HG02588 (cell line): ENCODE measurements at regions not wholly inside any gene's neighbourhood (a gene's known extent, or its start where the extent isn't known, plus 50 kb on each side); places are given as distances from the start of the nearest gene placed in this dataset.

ENCODE experiments used
- ATAC-seq: cut with Tn5 transposase; IDR thresholded peaks from one replicate; pipeline ENCODE4 v1.9.1; 2021; ENCODE audit warnings: mild to moderate bottlenecking, moderate library complexity; ENCODE audit not compliant: unreplicated experiment

DNA sequence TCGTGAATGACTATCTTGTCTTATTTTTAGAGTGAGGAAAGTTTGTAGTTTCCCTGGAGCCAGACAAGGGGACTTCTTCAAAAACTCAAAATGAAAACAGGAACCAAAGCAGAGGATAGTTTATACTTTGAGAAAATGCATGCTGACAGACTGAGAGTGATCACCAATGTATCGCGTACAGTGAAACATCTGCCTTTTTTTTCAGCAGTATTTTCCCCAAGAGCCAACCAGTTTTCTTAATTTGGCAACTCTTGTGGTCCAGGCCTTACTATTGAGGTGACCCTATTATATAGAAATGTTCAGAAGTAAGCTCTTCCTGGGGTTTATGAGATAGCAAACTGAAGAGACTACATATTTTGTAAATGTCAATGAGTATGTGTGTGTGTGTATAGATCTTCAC, 153.7 kb upstream of the VRK2 start:
- peak; percentile 80 for ATAC-seq

DNA sequence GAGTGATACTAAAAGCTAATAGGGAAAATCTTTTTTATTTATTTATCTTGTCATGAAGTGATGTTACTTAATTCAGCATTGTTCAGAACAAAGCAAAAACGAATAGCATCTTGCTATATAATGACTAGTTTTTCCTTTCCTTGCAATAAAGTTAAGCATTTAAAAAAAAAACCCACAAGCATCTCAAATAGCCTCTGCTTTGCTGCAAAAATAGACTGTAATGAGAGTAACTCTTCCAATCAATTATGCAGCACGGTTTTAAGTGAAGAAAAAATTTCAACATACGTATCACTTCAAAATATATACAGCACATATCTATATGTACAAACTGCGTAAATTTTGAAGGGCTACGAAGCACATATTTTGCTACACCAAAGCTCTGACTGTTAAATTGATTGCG, 153.3 kb upstream of the VRK2 start:
- ATAC-seq: no peak

DNA sequence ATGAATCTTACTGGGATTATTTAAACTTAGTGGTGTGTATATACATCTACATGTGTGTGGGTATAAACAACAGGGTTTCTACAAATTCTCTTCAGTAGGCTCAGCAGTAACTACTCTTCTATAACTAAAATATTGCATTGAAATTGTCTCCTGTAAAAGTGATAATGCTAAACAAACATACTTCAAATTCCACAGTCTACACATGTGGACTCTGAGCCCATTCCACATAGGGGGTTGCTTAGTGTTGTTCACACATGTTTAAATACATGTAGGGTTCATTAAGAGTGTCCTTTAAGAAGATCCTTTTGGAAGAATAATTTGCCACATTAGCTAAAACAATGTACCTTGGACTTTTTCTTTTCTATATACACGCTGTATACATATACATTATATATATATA, 152.8 kb upstream of the VRK2 start:
- no peak for ATAC-seq

DNA sequence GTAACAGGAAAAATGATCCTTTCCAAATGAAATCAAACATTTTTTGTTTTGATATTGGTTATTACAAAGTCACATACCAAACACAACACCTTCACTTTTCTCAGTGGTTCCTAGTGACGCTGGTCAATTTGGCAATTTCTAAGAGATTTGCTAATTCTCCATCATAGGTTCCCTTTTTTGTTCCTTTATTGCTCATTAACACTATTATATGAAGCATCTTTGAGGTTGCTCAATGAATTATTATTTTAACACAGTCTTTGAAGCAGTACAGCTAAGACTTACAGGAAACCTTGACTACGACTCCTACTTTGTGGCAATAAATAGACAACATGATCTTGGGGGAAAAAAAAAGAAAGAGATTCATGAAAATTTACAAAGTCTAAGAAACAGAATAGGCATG, 152.2 kb upstream of the VRK2 start:
- ATAC-seq: no peak

DNA sequence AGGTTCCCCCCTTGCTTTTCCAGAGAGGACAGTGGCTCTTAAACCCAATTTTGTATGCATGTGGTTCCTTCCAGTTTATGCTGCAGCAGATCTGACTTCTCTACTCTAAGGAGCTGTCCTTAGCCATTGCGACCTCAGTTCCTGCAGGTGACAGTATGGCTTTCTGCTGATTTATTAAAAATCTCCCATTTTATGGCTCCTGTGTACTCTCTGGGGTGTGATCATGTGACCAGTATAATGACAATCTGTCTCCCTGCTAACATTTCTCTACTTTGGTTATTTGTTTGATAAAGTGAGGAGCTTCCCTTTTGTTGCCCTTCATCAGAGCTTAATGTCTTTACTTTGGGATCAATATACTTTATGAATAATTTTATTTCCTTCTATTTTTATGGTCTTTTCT, 148.7 kb upstream of the VRK2 start:
- no peak for ATAC-seq

DNA sequence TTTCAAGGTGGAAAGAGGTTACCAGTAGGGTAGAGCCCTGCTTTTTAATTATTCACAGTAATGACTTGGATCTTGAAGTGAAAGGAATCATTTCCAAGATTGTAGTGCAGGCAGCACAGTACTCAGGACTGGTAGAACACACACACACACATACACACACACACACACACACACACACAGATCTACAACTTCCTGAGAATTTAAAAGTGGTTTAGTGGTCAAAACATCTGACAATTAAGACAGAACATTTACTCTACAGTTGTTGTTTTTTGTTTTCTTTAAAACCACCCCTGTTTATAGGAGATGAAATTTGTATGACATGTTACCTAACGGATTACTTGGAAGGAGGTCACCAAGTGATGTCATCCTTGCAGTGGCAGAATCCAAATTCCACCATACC, 146.7 kb upstream of the VRK2 start:
- no peak for ATAC-seq

DNA sequence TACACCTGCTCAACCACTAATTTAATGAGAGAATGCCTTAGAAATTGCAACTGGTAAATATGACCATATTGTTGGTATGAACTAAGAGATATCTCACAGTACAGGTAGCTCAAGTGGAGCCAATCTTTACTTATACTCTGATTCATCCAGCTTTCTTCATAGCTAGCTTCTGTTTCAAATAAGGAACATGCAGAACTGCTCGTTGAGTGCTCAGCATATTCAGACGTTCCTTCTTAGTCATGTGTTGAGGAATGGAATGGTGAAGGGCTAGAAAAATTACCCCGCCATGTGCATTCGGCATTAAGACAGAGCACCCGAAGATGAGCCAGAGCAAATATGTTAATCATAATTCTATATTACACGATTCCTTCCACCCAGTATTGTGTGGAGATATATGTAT, 144.0 kb upstream of the VRK2 start:
- no peak for ATAC-seq

DNA sequence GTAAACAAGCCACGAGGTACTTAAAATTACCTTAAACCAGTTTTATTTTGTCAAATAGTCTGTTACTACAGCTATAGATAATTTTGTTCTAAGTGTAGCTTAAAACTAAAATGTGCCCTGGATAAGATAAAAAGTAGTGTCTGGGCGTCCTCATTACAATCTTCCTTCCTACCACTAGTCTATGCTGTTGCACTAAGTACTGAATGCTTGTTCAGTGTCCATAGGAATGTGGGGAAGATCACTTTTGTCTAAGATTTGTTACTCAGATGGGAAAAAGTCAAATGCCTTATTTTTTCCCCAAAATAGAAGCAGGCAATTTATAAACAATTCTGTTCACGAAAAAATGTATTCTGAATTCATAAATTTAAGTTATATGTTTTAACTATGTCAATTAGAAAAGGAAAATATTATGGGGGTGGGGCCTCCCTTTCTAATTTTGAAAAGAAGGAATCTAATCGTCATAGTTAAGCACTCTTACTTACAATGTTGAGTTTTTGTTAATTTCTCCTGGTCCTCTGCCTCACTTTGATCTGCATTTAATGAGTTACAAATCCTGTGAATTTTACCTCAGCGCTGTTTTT, 140.4 kb upstream of the VRK2 start:
- peak; percentile 66 for ATAC-seq

DNA sequence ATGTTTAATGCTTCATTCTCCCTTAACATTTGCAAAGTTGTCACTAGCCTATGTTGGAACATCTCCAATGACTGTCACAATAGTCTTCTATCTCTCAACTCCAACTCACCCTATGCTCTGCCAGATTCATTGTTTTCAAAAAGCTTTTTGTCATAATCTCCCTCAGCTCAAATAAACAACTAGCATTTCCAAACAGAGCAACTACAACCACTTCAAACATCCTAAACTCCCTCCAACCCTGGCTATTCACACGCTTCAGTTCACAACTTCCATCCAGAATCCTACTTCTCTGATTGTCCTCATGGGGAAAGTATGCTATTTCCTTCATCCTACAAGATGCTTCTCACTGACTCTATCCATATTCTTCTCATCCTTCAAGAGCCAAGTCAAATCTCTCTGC, 139.2 kb upstream of the VRK2 start:
- no peak for ATAC-seq

DNA sequence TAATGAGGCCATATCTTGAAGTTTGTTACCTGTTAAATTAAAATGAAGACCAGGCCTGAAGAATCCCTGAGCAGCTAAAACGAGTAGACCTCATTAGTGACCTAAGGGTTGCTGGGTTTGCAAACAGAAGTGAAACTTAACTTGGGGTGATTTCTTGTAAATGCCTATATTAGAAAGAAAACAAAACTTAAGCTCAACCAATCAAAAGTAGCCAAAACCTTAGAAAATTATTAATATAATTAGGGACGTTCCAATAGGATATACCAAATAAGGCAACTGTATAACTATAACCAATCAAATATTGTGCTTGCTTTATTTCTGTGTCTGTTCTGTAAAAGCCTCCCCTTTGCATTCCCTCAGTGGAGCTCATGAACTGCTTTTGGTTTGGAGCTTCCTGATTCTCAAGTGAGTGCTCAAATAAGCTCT, 137.9 kb upstream of the VRK2 start:
- ATAC-seq: peak; percentile 78

DNA sequence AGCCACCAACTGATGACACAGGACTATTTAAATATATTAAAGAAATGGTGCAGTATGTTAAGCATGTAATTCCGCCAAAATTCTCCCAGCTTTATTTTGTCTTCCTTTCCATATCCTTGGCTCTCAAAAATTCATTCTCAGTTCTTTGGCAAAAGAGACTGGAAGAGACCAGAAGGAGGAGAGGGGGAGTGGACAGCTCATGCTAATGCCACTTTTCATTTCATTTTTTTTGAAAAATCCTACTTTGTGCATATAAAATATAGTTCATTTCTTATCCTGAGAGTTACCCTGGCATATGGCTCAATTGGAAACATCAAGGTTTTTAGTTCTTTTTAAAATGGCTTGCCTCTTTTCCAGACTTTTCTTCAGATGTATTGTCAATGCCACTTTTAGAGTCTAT, 128.5 kb upstream of the VRK2 start:
- ATAC-seq: no peak

DNA sequence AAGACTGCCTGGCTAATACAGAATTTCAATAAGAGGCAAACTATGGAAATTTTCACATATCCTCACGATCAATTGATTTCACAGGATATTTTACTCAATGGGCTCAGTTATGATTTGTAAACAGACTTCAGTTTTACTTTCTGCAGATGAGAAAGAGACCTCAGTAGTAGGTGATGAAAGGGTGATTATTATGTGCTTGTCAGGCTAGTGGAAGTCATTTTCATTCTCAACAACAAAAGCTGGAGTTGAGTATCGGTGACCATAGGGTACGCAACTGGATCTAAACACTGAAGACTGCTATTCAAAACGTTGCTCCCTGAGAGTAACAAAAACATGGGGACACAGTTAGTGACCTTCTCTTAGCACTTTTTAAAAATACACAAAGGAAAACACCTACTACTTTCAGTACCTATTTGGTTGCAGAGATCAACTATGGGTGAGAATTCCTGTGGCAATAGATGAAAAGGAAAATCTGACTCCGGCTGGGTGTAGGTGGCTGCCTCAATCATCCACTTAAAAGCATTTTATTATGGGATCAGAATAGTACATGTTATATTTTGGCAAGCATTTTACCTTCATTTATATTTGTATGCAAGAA, 126.2 kb upstream of the VRK2 start:
- no peak for ATAC-seq

DNA sequence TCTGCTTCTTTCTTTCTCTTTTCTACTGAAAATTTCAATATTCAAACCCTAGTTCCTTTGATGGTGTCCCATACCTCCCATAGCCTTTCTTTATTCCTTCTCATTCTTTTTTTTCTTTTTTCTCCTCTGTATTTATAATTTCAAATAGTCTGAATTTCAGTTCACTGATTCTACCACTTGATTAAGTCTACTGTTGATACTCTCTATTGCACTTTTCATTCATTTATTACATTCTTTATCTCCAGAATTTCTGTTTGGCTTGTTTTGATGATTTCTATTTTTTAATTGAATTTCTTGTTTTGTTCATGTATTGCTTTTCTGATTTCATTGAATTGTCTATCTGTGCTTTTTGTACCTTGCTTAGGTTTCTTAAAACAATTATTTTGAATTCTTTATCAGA, 111.9 kb upstream of the VRK2 start:
- no peak for ATAC-seq

DNA sequence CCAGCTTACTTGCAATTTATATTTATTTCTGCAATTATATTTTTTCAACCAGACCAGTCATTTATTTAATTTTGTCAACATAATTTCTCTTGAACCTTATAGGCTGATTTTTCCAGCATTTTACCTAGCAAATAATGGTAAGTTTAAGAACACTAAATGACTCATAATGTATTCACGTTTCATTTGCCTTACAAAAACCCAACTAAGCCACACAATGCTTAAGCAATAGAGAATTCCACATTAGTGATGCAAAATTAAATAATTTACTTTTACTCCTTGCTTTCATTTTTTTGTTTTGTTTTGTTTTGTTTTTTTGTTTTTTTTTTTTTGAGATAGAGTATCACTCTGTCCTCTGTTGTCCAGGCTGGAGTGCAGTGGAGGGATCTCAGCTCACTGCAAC, 110.4 kb upstream of the VRK2 start:
- no peak for ATAC-seq

DNA sequence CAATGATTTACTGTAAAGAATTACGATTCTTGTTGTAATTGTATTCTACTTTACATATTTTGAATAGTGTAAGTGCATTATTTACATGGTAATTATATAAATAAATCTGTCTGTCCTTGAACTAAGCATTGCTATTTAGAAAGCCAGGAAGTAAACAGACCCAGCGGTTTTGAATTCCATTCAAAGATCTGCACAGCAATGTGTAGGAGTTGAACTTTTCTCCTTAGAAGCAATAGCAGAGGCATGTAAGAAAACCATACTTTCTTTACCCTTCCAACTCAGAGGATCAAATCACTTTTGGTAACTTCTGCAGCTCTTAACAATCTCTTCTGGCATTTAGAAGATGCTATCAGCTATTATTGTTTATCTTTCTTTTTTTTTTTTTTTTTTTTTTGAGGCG, 109.2 kb upstream of the VRK2 start:
- ATAC-seq: no peak

DNA sequence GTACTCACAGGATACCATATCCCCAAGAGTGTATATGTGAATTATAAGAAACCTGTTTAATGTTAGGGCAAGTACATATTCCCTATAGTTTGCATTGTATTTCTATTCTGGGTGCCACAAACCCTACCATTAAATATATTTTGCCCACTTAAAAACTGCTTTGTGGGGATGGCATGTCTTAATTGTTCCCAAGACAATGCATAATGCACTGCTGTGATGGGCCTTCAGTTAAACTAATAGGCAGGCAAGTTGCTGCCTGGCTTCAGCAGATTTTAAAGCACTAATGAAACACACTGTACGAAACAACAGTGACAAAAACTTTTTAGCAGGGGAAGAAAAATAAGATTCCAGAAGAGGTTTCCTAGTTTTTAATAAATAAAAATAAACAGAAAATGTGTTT, 104.8 kb upstream of the VRK2 start:
- ATAC-seq: no peak

DNA sequence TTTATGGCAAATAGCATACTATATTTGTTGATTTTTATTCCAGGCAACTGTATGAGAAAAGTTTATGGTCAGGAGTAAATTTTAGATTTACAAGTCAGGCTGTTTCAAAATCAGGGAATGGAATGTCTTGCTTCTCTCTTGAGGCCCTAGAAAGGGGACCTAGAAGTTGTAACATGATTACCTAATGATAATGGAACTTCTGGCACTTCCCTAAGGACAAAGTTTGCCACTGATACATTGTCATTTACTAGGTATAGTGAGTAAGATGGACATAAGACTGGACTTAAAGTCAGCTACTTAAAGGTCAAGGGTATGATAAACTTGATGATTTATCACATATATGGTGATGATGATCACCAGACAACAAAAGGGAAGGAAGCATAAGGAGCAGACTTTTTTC, 103.3 kb upstream of the VRK2 start:
- ATAC-seq: no peak

DNA sequence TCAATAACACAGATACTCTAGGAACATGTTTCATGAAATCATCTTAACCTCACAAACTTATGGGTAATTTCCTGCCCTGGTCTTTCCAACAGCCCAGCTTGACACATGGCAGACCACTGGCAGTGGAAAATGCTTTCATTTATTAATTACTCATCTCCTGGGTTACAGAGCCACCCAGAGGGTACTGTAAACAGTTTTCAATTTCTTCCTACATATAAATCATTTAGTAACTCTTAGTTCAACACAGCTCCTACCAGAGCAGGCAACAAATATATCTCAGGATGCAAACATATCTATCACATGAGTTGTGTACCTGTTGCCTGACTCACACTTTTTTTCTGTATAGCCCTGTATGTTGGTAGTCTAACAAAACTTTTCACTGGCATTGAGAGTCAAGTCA, 99.2 kb upstream of the VRK2 start:
- ATAC-seq: no peak

DNA sequence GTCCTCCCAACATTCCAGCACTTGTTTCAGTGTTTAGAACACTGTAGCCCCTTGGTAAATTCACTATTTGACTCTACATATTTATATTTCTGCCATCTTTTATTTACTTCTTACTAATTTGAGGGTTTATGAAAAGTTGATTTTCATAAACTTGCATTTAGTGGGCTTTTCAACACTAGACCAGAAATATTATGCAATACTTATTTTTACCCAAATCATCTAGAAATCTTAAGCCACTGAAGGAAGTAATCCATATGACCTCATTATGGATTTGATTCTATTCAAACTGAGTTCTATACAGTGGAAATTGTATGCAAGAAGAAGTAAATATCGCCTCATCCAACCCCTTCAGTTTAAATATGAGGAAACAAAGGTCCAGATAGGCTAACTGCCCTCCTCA, 92.6 kb upstream of the VRK2 start:
- no peak for ATAC-seq

DNA sequence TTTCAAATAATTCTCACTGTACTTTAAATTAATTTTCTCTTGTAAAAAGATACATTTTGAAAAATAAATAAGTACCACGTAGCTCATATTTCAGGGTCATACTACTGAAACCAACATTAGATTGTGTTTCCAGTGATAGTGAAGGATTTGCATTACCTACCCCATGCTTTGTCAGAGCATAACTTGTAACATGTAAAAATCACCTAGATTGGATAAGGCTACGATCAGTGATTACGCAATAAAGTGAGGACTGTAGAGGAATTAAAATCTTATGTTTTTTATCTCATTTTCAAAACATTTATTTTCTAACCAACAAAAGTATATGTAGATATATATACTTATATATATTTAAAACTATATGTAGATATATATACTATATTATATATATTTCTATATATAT, 89.4 kb upstream of the VRK2 start:
- ATAC-seq: no peak

DNA sequence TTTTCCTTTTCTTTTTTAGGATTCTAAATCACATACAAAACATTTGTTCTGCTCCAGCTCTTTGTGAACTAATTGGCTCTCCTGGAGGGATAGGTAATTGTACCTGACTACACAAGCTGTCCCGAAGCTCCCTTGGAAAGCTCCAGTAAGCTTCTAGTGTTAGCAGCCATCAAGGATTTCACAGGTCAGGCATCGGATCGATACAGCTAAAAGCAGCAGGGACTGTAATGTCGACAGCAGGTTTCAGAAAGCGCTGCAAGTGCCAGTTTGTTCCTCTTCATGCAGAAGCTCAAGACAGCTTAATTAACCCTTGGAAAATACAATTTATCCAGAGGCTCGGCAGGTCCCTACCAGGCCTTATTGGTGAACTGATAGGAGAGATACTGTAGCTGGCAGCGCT, 87.2 kb upstream of the VRK2 start:
- no peak for ATAC-seq

DNA sequence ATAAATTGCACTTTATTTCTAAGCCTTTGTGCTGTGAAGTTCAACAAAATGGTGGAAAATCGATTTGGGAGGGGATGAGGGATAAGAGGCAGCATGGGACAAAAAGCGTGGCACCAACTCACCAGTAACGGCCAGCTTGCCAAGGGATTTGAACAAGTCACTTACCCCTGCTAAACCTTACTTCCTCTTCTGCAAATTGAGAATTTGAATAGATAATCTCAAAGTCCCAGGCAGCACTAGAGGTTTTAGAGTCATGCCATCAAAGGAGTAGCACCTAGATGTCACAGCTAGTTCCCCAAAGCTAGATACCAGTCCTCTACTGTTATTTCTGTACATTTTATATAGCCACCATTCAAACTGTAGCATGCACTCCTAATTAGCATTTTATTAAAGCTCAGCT, 83.7 kb upstream of the VRK2 start:
- no peak for ATAC-seq

DNA sequence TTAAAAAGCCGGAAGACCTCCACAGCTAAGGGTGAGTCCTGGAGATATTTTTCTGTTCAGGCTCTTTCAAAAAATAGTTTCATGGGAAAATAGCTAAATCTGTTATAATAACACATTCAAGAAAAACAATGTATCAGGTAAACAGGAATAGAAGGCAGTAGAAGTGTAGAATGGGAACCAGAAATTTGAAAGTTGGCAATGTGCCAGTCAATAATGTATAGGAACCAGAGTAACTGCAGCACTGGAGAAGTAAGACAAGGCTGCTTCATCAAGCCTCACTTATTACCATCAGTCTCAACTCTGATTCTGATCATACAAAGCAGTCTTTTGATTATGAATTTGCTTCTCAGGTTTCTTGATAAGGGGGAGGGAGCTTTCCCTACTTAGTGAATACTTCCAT, 81.4 kb upstream of the VRK2 start:
- no peak for ATAC-seq
